Lung (tissue), 11 donors: ENCODE measurements at regions not wholly inside any gene's neighbourhood (a gene's known extent, or its start where the extent isn't known, plus 50 kb on each side); places are given as distances from the start of the nearest gene placed in this dataset.
"Not testable (repeated sequence)": the region's sequence is repeated elsewhere in the genome, so short reads cannot be mapped to it uniquely, and the experiment has no call there.

Source experiments
- ATAC-seq: fragments of 200-7000 bp; cut with Tn5 transposase; one replicate; pipeline ENCODE4 v1.9.1; 2020; ENCODE audit warnings: moderate number of reproducible peaks; ENCODE audit not compliant: insufficient read depth, low FRiP score
- DNase-seq, 3 donors: peaks; one replicate each; pipeline ENCODE4 v3.0.0-alpha.2; 2013 to 2017
- H3K27ac ChIP-seq, 2 donors: one replicate each; pipeline ENCODE4 v1.5.1; 2013; ENCODE audit warnings: mild to moderate bottlenecking in 2 of 2, moderate library complexity in 2 of 2, control low read depth in 1 of 2, inconsistent platforms in 1 of 2, low read depth in 1 of 2, low read length in 1 of 2
- H3K27me3 ChIP-seq, 3 donors: one replicate each; pipeline ENCODE4 v1.5.1; 2013; ENCODE audit warnings: low read length in 2 of 3; ENCODE audit not compliant: control insufficient read depth in 3 of 3, insufficient read depth in 3 of 3
- H3K36me3 ChIP-seq, 4 donors: one replicate each; pipeline ENCODE4 v1.5.1; 2013; ENCODE audit warnings: low read length in 4 of 4, mild to moderate bottlenecking in 1 of 4, moderate library complexity in 1 of 4; ENCODE audit not compliant: control insufficient read depth in 4 of 4, insufficient read depth in 4 of 4
- H3K4me1 ChIP-seq, 5 donors: one replicate each; pipeline ENCODE4 v1.5.1; 2013; ENCODE audit warnings: low read length in 5 of 5, mild to moderate bottlenecking in 2 of 5, moderate library complexity in 1 of 5; ENCODE audit not compliant: control insufficient read depth in 5 of 5, insufficient read depth in 5 of 5
- H3K4me3 ChIP-seq: one replicate; pipeline ENCODE4 v1.5.1; 2013; ENCODE audit warnings: mild to moderate bottlenecking, control low read depth, moderate library complexity
- H3K9ac ChIP-seq, 2 donors: one replicate each; pipeline ENCODE4 v1.5.1; 2013; ENCODE audit warnings: low read length in 2 of 2, control low read depth in 1 of 2; ENCODE audit not compliant: insufficient read depth in 1 of 2
- H3K9me3 ChIP-seq, 4 donors: one replicate each; pipeline ENCODE4 v1.5.1; 2013; ENCODE audit warnings: low read length in 3 of 4, mild to moderate bottlenecking in 1 of 4, moderate library complexity in 1 of 4; ENCODE audit not compliant: control insufficient read depth in 4 of 4, insufficient read depth in 3 of 4
- WGBS, 2 donors: extraction: QIAGEN DNeasy Blood & Tissue Kit; methylation state at CpG; one replicate each; pipeline ENCODE4 v1.1.7; 2013; 5-methylcytosine and 5-hydroxymethylcytosine counted together
- TF ChIP-seq, protein P1 (sequence below): IDR thresholded peaks from 2 replicates; pipeline ENCODE4 v1.5.1; 2012; ENCODE audit warnings: mild to moderate bottlenecking; ENCODE audit errors: control extremely low read depth, extremely low read depth
- donor health status: control.
- donor health status: control.
- donor health status: Bipolar disorder and iron deficiency.
- donor health status: healthy.
- donor health status: DM: yes; HTN: yes; CAD: no.

- Histone ChIP-seq H3K4me3 (no peak overlapping the region), H3K27me3 (no peaks in the 10 kb centered on the region), H3K9me3 (peaks cover 0 to 2% (median 0%) of the 10 kb centered on the region in 4 donors), H3K27ac (no peak overlapping the region), H3K9ac (no peak overlapping the region), H3K36me3 (no peaks in the 10 kb centered on the region), H3K4me1 (no peaks in the 10 kb centered on the region)
- ATAC-seq (no peak), DNase-seq (no peak)
- 85 to 93% methylated on average over 5 of the region's 5 CpGs for WGBS, 2 donors
- TF ChIP-seq, protein P1, sequence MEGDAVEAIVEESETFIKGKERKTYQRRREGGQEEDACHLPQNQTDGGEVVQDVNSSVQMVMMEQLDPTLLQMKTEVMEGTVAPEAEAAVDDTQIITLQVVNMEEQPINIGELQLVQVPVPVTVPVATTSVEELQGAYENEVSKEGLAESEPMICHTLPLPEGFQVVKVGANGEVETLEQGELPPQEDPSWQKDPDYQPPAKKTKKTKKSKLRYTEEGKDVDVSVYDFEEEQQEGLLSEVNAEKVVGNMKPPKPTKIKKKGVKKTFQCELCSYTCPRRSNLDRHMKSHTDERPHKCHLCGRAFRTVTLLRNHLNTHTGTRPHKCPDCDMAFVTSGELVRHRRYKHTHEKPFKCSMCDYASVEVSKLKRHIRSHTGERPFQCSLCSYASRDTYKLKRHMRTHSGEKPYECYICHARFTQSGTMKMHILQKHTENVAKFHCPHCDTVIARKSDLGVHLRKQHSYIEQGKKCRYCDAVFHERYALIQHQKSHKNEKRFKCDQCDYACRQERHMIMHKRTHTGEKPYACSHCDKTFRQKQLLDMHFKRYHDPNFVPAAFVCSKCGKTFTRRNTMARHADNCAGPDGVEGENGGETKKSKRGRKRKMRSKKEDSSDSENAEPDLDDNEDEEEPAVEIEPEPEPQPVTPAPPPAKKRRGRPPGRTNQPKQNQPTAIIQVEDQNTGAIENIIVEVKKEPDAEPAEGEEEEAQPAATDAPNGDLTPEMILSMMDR, result no peak
Observed at GRCh38 chr6:97775012-97775411, 492.0 kb upstream of the MMS22L start.

GRCh38 chr6:97778290-97779038, 495.4 kb upstream of the MMS22L start:
- TF ChIP-seq, protein P1, result no peak
- H3K27me3 ChIP-seq, result no peaks in the 10 kb centered on the region
- no peaks in the 10 kb centered on the region for H3K4me1 ChIP-seq
- no peak overlapping the region for H3K27ac ChIP-seq
- DNase-seq (no peak), ATAC-seq (no peak)
- no peak overlapping the region for H3K4me3 ChIP-seq
- peaks cover 0 to 2% (median 0%) of the 10 kb centered on the region in 4 donors for H3K9me3 ChIP-seq
- 74 to 76% methylated on average over 5 of the region's 5 CpGs for WGBS, 2 donors
- no peaks in the 10 kb centered on the region for H3K36me3 ChIP-seq
- H3K9ac ChIP-seq, result no peak overlapping the region

- not testable (repeated sequence) for H3K36me3 ChIP-seq, H3K4me3 ChIP-seq, H3K27ac ChIP-seq, H3K27me3 ChIP-seq, DNase-seq, H3K4me1 ChIP-seq, H3K9me3 ChIP-seq, H3K9ac ChIP-seq, ATAC-seq
- WGBS, 2 donors, result 84 to 92% methylated on average over 5 of the region's 6 CpGs
Observed at GRCh38 chr6:97779039-97779766, 496.2 kb upstream of the MMS22L start.

DNA sequence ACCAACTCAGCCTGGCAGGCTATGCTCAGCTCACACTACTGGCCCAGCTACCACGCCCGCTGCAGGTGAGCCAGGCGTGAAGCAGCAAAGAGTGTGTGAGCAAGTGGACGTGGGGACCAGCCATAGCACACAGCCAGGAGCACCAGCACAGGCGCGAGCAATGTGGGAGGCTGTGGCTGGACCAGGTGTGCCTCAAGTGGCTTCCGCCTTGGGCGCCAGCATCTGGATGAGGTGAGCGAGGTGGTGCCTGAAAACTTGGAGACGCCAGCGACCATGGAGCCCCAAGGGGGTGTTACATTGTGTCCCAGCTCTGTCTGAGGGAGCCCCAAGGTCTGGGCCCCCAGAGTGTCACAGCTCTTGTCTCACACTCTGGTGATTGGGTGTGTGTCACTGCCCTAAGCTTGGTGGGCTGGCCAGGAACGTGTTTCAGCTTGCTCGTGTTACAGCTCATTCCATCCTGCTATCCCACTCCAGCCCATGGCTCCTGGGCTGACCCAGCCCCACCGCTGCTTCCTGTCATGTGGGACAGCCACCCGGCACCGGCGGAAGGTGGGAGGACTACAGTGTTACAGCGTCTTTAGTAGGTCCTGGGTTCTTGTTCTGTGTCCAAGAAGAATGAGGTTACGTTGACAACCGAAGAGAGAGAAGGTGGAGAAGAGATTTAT, 508.0 kb upstream of the MMS22L start:
- no peak overlapping the region for H3K9ac ChIP-seq
- H3K27ac ChIP-seq, result no peak overlapping the region
- H3K4me3 ChIP-seq, result no peak overlapping the region
- no peaks in the 10 kb centered on the region for H3K27me3 ChIP-seq
- ATAC-seq (no peak), DNase-seq (no peak)
- 90 to 93% methylated on average over 20 of the region's 20 CpGs for WGBS, 2 donors
- H3K9me3 ChIP-seq, result peaks cover 0 to 9% (median 0%) of the 10 kb centered on the region in 4 donors
- no peaks in the 10 kb centered on the region for H3K4me1 ChIP-seq
- TF ChIP-seq, protein P1, result no peak
- no peaks in the 10 kb centered on the region for H3K36me3 ChIP-seq
